Neural progenitor cell (in vitro differentiated cells): ENCODE measurements at regions not wholly inside any gene's neighbourhood (a gene's known extent, or its start where the extent isn't known, plus 50 kb on each side); places are given as distances from the start of the nearest gene placed in this dataset.

Experiments
- DNase-seq: peaks from one replicate; pipeline ENCODE4 v3.0.0-alpha.2; 2016; ENCODE audit warnings: low spot score
- H2AFZ ChIP-seq: fragments of 200-600 bp; sonication (generic); replicated peaks from 2 replicates; pipeline ENCODE4 v1.6.1; 2016; ENCODE audit warnings: antibody characterized with exemption
- H3F3A ChIP-seq: fragments of 200-600 bp; sonication (generic); 2 replicates; pipeline ENCODE4 v1.6.1; 2016; ENCODE audit warnings: antibody characterized with exemption, low read depth
- H3K27ac ChIP-seq: fragments of 200-600 bp; sonication (generic); 2 replicates; pipeline ENCODE4 v1.5.1; 2016; ENCODE audit warnings: mild to moderate bottlenecking
- H3K27me3 ChIP-seq: fragments of 200-600 bp; sonication (generic); 2 replicates; pipeline ENCODE4 v1.6.1; 2016; ENCODE audit warnings: mild to moderate bottlenecking, moderate library complexity
- H3K36me3 ChIP-seq: fragments of 200-600 bp; sonication (generic); 2 replicates; pipeline ENCODE4 v1.5.1; 2016
- H3K4me1 ChIP-seq: fragments of 200-600 bp; sonication (generic); 2 replicates; pipeline ENCODE4 v1.6.1; 2016; ENCODE audit warnings: mixed run types
- H3K4me2 ChIP-seq: fragments of 200-600 bp; sonication (generic); 2 replicates; pipeline ENCODE4 v1.6.1; 2016
- H3K4me3 ChIP-seq: fragments of 200-600 bp; sonication (generic); 2 replicates; pipeline ENCODE4 v1.5.1; 2016
- H3K79me2 ChIP-seq: fragments of 200-600 bp; sonication (generic); 2 replicates; pipeline ENCODE4 v1.6.1; 2016; ENCODE audit warnings: low read depth
- H3K9ac ChIP-seq: fragments of 200-600 bp; sonication (generic); 2 replicates; pipeline ENCODE4 v1.6.1; 2016
- H3K9me3 ChIP-seq: fragments of 200-600 bp; sonication (generic); 2 replicates; pipeline ENCODE4 v1.5.1; 2016; ENCODE audit warnings: low read depth
- H4K20me1 ChIP-seq: fragments of 200-600 bp; sonication (generic); 2 replicates; pipeline ENCODE4 v1.6.1; 2016; ENCODE audit warnings: low read depth
- H3K27ac Mint-ChIP-seq: 3 replicates; pipeline ENCODE4 v1.8.0; 2021; ENCODE audit warnings: mixed read lengths
- H3K27me3 Mint-ChIP-seq: 2 replicates; pipeline ENCODE4 v1.8.0; 2022; ENCODE audit warnings: low read depth, mild to moderate bottlenecking, inconsistent platforms, moderate library complexity, mixed read lengths; ENCODE audit not compliant: insufficient read depth
- H3K36me3 Mint-ChIP-seq: 3 replicates; pipeline ENCODE4 v1.8.0; 2021; ENCODE audit warnings: mixed read lengths
- H3K4me1 Mint-ChIP-seq: 3 replicates; pipeline ENCODE4 v1.8.0; 2021; ENCODE audit warnings: mixed read lengths
- H3K4me3 Mint-ChIP-seq: 3 replicates; pipeline ENCODE4 v1.8.0; 2021; ENCODE audit warnings: mild to moderate bottlenecking, moderate library complexity, mixed read lengths
- H3K9me3 Mint-ChIP-seq: 3 replicates; pipeline ENCODE4 v1.8.0; 2020; ENCODE audit warnings: mixed read lengths
- EZH2 ChIP-seq: fragments of 200-600 bp; sonication (generic); IDR thresholded peaks from 2 replicates; pipeline ENCODE4 v1.6.1; 2017; ENCODE audit warnings: antibody characterized with exemption, mild to moderate bottlenecking, moderate library complexity
- EZH2phosphoT487 ChIP-seq: fragments of 200-600 bp; sonication (generic); IDR thresholded peaks from 2 replicates; pipeline ENCODE4 v1.6.1; 2017; ENCODE audit warnings: antibody characterized with exemption
- TF ChIP-seq, protein P1 (sequence below): fragments of 200-600 bp; sonication (generic); IDR thresholded peaks from 2 replicates; pipeline ENCODE4 v1.5.1; 2017; ENCODE audit warnings: antibody characterized with exemption, mild to moderate bottlenecking

DNA sequence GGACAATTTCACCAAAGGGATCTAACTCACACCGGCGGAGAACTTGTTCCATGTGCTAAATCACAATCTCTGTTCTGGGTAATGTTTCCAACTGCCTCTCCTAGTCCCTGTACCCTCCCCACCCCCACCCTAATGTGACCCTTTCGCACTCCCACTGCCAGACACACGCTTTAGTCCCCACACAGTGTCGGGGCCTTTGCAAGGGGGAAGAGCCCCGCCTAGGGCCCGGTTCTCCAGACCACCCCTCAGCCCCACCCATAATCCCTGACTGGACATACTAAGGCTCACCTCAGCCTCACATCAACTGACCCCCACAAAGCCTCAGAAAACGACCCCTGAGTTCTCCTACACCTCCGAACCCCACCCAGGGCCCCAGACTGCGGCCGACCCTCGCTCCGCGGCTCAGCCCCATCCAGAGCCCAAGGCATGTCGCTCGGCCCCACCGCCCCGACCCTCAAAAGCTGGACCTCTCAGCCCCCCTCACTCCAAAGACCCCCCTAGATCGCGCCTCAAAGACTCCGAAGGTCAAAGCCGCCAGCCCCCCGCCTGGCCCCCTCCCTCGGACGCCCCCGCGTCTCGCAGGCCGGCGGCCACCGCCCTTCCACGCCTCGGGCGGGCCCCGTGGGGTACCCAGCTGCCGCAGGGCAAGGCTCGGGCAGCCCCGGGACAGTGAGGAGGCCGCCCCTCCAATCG lies 72.0 kb upstream of the MAP4 start:
- Histone ChIP-seq H2AFZ (no peak overlapping the region), H3K79me2 (peaks cover 58% of the 10 kb centered on the region), H3K9ac (peak overlapping the region; percentile 60), H3K4me1 (peaks cover 9% of the 10 kb centered on the region), H3K4me3 (peak overlapping the region; percentile 80), H3K36me3 (no peaks in the 10 kb centered on the region), H3K27me3 (no peaks in the 10 kb centered on the region), H4K20me1 (peaks cover 20% of the 10 kb centered on the region), H3F3A (peaks cover 40% of the 10 kb centered on the region), H3K9me3 (no peaks in the 10 kb centered on the region), H3K4me2 (peak overlapping the region; percentile 99), H3K27ac (peak overlapping the region; percentile 39)
- TF ChIP-seq EZH2phosphoT487, result no peak
- TF ChIP-seq EZH2, result peak; percentile 0
- H3K4me1 Mint-ChIP-seq, result peaks cover 29% of the 10 kb centered on the region
- peak; percentile 58 for DNase-seq
- peak overlapping the region; percentile 98 for H3K4me3 Mint-ChIP-seq
- peaks cover 6% of the 10 kb centered on the region for H3K36me3 Mint-ChIP-seq
- H3K27me3 Mint-ChIP-seq, result peaks cover 4% of the 10 kb centered on the region
- H3K27ac Mint-ChIP-seq, result peak overlapping the region; percentile 92
- no peaks in the 10 kb centered on the region for H3K9me3 Mint-ChIP-seq

DNA sequence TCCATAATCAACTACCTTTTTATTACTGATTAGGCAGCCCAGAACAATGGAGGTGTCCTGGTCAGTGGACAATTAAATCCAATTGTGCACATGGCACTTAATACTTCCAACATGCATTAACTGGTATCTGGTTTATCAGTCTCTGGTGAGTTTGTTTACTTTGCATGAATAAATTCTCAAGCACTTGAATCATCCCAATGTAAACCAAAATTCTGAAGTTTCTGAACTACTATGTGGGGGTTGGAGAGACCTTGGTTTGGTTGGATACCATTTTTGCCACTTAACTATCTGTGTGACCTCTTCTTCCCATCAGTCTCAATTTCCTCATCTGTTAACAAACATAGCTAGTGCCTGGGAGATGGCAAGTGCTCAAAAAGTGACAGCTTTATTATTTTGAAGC lies 70.5 kb upstream of the MAP4 start:
- Mint-ChIP-seq H3K27me3 (peaks cover 4% of the 10 kb centered on the region), H3K27ac (no peak overlapping the region), H3K36me3 (peaks cover 9% of the 10 kb centered on the region), H3K9me3 (no peaks in the 10 kb centered on the region), H3K4me1 (peaks cover 29% of the 10 kb centered on the region), H3K4me3 (peak overlapping the region; percentile 98)
- peaks cover 40% of the 10 kb centered on the region for H3F3A ChIP-seq
- H3K79me2 ChIP-seq, result peaks cover 73% of the 10 kb centered on the region
- H3K9me3 ChIP-seq, result no peaks in the 10 kb centered on the region
- H4K20me1 ChIP-seq, result peaks cover 23% of the 10 kb centered on the region
- no peak overlapping the region for H2AFZ ChIP-seq
- H3K4me3 ChIP-seq, result no peak overlapping the region
- H3K9ac ChIP-seq, result no peak overlapping the region
- H3K27me3 ChIP-seq, result no peaks in the 10 kb centered on the region
- no peak overlapping the region for H3K27ac ChIP-seq
- DNase-seq, result no peak
- TF ChIP-seq EZH2phosphoT487, result no peak
- no peak for TF ChIP-seq EZH2
- TF ChIP-seq, protein P1, sequence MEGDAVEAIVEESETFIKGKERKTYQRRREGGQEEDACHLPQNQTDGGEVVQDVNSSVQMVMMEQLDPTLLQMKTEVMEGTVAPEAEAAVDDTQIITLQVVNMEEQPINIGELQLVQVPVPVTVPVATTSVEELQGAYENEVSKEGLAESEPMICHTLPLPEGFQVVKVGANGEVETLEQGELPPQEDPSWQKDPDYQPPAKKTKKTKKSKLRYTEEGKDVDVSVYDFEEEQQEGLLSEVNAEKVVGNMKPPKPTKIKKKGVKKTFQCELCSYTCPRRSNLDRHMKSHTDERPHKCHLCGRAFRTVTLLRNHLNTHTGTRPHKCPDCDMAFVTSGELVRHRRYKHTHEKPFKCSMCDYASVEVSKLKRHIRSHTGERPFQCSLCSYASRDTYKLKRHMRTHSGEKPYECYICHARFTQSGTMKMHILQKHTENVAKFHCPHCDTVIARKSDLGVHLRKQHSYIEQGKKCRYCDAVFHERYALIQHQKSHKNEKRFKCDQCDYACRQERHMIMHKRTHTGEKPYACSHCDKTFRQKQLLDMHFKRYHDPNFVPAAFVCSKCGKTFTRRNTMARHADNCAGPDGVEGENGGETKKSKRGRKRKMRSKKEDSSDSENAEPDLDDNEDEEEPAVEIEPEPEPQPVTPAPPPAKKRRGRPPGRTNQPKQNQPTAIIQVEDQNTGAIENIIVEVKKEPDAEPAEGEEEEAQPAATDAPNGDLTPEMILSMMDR, result no peak
- peak overlapping the region; percentile 99 for H3K4me2 ChIP-seq
- no peaks in the 10 kb centered on the region for H3K36me3 ChIP-seq
- peaks cover 9% of the 10 kb centered on the region for H3K4me1 ChIP-seq

DNA sequence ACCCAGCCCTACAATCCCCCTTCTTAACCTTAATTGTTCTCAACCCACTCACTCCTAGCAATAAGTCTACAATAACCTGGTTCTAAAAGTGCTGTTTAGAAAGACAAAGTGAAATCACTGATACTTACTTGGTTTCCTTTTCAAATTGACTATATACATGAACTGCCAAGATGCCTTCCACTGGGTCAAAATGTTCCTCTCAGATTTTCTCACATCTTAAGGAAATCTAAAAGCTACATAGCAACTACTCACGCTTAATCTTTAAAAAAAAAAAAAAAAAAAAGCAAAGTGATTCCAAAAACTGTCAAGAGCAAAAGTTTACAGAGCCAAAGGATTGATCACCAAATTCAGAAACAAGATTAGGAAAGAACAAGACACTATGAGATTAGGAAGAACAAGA lies 68.7 kb upstream of the MAP4 start:
- Histone ChIP-seq H3K4me2 (no peak overlapping the region), H2AFZ (no peak overlapping the region), H4K20me1 (peaks cover 23% of the 10 kb centered on the region), H3K27ac (no peak overlapping the region), H3K36me3 (no peaks in the 10 kb centered on the region), H3K9ac (no peak overlapping the region), H3K4me1 (peaks cover 5% of the 10 kb centered on the region), H3F3A (peaks cover 36% of the 10 kb centered on the region), H3K27me3 (no peaks in the 10 kb centered on the region), H3K9me3 (no peaks in the 10 kb centered on the region), H3K79me2 (peaks cover 88% of the 10 kb centered on the region), H3K4me3 (no peak overlapping the region)
- Mint-ChIP-seq H3K4me1 (peaks cover 24% of the 10 kb centered on the region), H3K36me3 (peaks cover 9% of the 10 kb centered on the region), H3K27ac (peak overlapping the region; percentile 35), H3K27me3 (peaks cover 4% of the 10 kb centered on the region), H3K9me3 (no peaks in the 10 kb centered on the region), H3K4me3 (no peak overlapping the region)
- TF ChIP-seq EZH2phosphoT487 (no peak), EZH2 (no peak)
- TF ChIP-seq, protein P1, result no peak
- no peak for DNase-seq

DNA sequence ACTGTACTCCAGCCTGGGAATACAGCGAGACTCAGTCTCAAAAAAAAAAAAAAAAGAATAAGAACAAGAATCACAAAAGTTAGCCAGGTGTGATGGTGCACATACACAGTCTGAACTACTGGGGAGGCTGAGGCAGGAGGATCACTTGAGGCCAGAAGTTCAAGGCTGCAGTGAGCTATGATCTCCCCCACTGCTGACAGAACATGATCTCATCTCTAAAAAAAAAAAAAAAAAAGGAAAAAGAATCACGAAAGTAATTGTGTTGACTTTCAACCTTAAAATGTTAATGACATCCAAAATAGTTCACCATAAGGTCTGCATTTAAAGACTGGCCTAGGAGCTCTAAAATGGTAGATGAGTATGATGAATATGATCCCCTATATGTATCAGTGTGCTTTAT lies 68.0 kb upstream of the MAP4 start:
- no peak overlapping the region for H3K9ac ChIP-seq
- TF ChIP-seq EZH2, result no peak
- peaks cover 28% of the 10 kb centered on the region for H3F3A ChIP-seq
- H3K79me2 ChIP-seq, result peaks cover 94% of the 10 kb centered on the region
- no peaks in the 10 kb centered on the region for H3K9me3 Mint-ChIP-seq
- H3K4me3 Mint-ChIP-seq, result no peak overlapping the region
- no peak overlapping the region for H3K27ac ChIP-seq
- H3K4me1 Mint-ChIP-seq, result peaks cover 17% of the 10 kb centered on the region
- H3K36me3 ChIP-seq, result no peaks in the 10 kb centered on the region
- peaks cover 25% of the 10 kb centered on the region for H4K20me1 ChIP-seq
- peaks cover 9% of the 10 kb centered on the region for H3K36me3 Mint-ChIP-seq
- no peak for DNase-seq
- no peaks in the 10 kb centered on the region for H3K4me1 ChIP-seq
- H3K9me3 ChIP-seq, result no peaks in the 10 kb centered on the region
- no peak overlapping the region for H3K27ac Mint-ChIP-seq
- no peak overlapping the region for H2AFZ ChIP-seq
- H3K4me2 ChIP-seq, result no peak overlapping the region
- no peaks in the 10 kb centered on the region for H3K27me3 ChIP-seq
- no peak overlapping the region for H3K4me3 ChIP-seq
- H3K27me3 Mint-ChIP-seq, result peaks cover 4% of the 10 kb centered on the region
